Stomach (tissue), 4 donors: ENCODE measurements at regions not wholly inside any gene's neighbourhood (a gene's known extent, or its start where the extent isn't known, plus 50 kb on each side); places are given as distances from the start of the nearest gene placed in this dataset.

Source experiments
- EP300 ChIP-seq: sonication (generic); formaldehyde crosslinking; IDR thresholded peaks from one replicate; pipeline ENCODE4 v1.6.1; 2017; ENCODE audit warnings: antibody characterized with exemption
- POLR2A ChIP-seq, 4 donors: fragments of 450-650 bp; IDR thresholded peaks; one replicate each; pipeline ENCODE4 v1.6.1; 2016; ENCODE audit warnings: antibody characterized with exemption in 4 of 4, control low read depth in 2 of 4, mild to moderate bottlenecking in 1 of 4, moderate library complexity in 1 of 4
- POLR2AphosphoS5 ChIP-seq, 3 donors: sonication (generic); formaldehyde crosslinking; IDR thresholded peaks; one replicate each; pipeline ENCODE4 v1.6.1; 2016; ENCODE audit warnings: antibody characterized with exemption in 3 of 3
- TF ChIP-seq, protein P1 (sequence below), 7 experiments: fragments of 450-650 bp in 4 of 7; fragments of 200-600 bp in 3 of 7; sonication (generic) in 3 of 7; IDR thresholded peaks; one replicate each; pipeline ENCODE4 v1.5.1; 2016 to 2019; ENCODE audit warnings: antibody characterized with exemption in 7 of 7, control low read depth in 2 of 7, mild to moderate bottlenecking in 1 of 7

DNA sequence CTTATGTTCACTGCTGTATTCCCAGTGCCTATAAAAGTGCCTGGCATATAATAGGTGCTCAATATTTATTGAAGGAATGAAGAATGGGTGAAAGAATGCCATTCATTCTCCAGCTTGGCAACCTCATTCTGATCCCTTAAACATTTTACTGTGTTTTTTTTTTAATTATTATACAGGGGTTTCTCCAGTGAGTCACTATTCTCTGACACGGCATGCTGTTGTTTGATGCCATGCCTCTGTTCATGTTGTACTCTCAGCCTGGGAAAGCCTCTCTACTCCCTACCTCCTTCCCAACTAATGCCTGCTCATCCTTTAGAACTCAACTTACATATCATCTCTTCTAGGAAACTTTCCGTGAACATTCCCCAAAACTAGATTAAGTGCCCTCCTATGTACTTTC is 70.2 kb upstream of the PHF24 start:
- TF ChIP-seq POLR2AphosphoS5 (IDR thresholded peaks at IDR 0.05) (no peak), POLR2A (IDR thresholded peaks at IDR 0.05) (no peak), EP300 (no peak)
- TF ChIP-seq, protein P1, sequence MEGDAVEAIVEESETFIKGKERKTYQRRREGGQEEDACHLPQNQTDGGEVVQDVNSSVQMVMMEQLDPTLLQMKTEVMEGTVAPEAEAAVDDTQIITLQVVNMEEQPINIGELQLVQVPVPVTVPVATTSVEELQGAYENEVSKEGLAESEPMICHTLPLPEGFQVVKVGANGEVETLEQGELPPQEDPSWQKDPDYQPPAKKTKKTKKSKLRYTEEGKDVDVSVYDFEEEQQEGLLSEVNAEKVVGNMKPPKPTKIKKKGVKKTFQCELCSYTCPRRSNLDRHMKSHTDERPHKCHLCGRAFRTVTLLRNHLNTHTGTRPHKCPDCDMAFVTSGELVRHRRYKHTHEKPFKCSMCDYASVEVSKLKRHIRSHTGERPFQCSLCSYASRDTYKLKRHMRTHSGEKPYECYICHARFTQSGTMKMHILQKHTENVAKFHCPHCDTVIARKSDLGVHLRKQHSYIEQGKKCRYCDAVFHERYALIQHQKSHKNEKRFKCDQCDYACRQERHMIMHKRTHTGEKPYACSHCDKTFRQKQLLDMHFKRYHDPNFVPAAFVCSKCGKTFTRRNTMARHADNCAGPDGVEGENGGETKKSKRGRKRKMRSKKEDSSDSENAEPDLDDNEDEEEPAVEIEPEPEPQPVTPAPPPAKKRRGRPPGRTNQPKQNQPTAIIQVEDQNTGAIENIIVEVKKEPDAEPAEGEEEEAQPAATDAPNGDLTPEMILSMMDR (IDR thresholded peaks at IDR 0.05): no peak
